GM10266 (cell line): ENCODE measurements at regions not wholly inside any gene's neighbourhood (a gene's known extent, or its start where the extent isn't known, plus 50 kb on each side); places are given as distances from the start of the nearest gene placed in this dataset.

Experiments
- DNase-seq: peaks from one replicate; pipeline ENCODE4 v3.0.0; 2012; ENCODE audit errors: extremely low spot score
- TF ChIP-seq, protein P1 (sequence below): IDR thresholded peaks from 2 replicates; pipeline ENCODE4 v1.5.1; 2012; ENCODE audit warnings: mild to moderate bottlenecking, low read depth; ENCODE audit not compliant: control insufficient read depth, insufficient read depth; ENCODE audit errors: missing control alignments

DNA sequence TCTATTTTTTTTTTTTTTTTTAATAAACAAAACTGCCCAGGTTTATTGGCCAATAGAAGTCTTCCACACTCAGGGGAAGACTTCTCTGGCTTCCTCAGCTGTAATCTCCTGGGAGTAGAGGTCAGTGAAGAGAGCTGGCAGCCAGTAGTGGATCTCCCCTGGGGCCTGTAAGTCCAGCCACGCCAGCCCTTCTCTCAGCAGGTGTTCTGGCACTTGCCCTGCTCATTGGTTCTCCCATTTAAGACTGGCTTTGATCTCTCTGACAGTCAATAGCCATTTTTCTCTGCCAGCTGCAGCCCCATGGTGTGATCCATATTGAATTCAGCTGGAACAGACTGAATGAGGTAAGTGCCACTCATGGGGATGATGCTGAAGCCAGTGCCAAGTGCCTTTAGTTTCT lies 170.6 kb upstream of the SPHKAP start:
- no peak for DNase-seq
- TF ChIP-seq, protein P1, sequence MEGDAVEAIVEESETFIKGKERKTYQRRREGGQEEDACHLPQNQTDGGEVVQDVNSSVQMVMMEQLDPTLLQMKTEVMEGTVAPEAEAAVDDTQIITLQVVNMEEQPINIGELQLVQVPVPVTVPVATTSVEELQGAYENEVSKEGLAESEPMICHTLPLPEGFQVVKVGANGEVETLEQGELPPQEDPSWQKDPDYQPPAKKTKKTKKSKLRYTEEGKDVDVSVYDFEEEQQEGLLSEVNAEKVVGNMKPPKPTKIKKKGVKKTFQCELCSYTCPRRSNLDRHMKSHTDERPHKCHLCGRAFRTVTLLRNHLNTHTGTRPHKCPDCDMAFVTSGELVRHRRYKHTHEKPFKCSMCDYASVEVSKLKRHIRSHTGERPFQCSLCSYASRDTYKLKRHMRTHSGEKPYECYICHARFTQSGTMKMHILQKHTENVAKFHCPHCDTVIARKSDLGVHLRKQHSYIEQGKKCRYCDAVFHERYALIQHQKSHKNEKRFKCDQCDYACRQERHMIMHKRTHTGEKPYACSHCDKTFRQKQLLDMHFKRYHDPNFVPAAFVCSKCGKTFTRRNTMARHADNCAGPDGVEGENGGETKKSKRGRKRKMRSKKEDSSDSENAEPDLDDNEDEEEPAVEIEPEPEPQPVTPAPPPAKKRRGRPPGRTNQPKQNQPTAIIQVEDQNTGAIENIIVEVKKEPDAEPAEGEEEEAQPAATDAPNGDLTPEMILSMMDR = no peak

GRCh38 chr2:228348516-228349064 lies 167.1 kb upstream of the SPHKAP start:
- DNase-seq = no peak
- TF ChIP-seq, protein P1 = no peak

DNA sequence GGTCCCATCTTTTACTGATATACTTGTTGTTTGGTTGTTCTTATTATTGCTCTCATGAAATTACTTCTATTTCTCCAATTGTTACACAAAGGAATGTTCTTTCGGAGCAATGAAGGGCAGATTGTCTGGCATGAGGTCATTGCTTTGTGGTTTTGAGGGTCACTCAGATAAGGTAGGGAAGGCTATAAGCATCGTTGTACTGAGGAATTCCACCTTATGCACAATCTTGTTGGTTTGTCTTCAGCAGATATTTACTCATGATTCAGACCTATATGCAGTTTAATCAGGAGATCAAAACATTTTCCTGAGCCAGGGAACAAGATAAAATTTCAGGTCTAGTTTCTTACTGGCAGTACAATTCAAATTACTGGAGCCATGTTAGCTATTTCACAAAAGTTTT lies 163.0 kb upstream of the SPHKAP start:
- TF ChIP-seq, protein P1 = no peak

DNA sequence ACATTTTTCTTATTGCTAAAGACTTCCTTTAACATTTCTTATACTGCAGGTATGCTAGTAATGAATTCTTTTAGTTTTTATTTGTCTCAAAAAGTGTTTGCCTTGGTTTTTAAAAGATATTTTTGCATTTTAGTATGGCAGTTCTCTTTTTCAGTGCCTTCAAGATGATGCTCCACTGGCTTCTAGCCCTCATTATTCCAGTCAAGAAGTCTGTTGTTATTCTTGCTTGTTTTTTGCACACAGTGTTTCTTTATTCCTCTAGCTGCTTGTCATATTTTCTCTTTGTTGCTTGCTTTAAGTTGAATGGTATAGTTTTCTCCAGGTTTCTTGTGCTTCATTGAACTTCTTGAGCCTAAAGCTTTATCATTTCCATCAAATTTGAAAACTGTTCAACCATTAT lies 158.0 kb upstream of the SPHKAP start:
- TF ChIP-seq, protein P1 = no peak
- no peak for DNase-seq

More for the DNA sequence above, 163.0 kb upstream of the SPHKAP start:
- DNase-seq = no peak

DNA sequence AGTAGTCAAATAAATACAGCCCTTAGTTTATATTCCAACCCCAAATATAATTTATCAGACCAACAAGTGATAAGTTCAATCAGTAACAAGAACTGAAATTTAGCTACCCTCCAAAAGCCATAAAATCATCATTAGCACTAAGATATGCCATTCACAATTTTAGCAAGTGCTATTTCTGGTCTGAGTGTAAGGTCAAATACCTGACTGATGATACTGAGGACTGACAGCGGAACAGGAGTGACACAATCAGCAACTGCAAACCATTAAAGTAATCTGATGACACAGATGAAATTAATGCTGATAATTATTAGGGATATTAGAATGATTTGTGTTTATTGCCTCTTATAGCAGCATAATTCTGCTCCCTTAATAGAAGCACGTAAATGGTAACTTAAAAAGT lies 152.7 kb upstream of the SPHKAP start:
- DNase-seq = no peak
- TF ChIP-seq, protein P1 = no peak

DNA sequence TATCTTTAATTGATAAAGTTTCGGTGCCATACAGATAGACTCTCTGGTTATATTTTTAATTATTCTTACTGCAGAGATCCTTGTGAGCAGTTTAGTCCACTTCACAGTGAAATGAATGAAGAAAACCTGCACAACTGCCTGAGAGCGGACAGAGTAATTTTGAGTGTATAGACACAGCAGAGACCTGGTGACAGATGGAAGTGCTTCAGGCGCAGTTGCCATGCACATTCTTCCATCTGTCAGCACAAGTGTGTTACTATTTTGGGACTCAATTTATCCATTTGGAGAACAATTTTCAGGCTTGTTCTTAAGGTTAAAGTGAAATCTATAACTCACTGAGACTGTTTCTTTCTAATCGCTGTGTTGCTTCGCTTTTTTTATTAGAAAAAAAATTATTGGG lies 147.8 kb upstream of the SPHKAP start:
- TF ChIP-seq, protein P1 = no peak
- DNase-seq = no peak

DNA sequence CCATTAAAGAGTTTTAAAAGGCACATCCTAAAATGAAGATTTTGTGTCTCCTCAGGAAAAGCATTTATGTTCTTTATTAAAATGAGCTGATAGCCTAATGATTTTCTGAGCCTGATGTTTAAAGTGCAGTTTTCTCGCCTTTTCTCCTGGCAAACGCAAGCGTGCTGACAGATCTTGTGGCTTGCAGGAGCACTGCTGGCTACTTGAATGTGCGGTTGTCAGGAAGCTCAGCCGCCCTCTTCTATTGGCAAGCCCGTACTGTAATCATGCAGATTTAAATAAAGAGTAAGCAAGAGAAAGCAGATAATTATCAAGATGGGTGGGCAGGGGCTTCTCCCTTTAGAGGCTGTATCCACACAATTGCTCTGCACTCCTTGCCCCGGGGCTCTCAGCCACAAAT lies 139.5 kb upstream of the SPHKAP start:
- no peak for DNase-seq
- TF ChIP-seq, protein P1 = no peak
